Ovary (tissue), 7 donors: ENCODE measurements at regions not wholly inside any gene's neighbourhood (a gene's known extent, or its start where the extent isn't known, plus 50 kb on each side); places are given as distances from the start of the nearest gene placed in this dataset.

Source experiments
- DNase-seq, 5 donors: peaks; one replicate each; pipeline ENCODE4 v3.0.0-alpha.2; 2019 to 2020
- H3K27ac ChIP-seq, 2 donors: fragments of 200-600 bp; one replicate each; pipeline versions ENCODE4 v1.5.1 to v1.8.0; 2019 to 2022
- H3K27me3 ChIP-seq: fragments of 200-600 bp; one replicate; pipeline ENCODE4 v1.8.0; 2022
- H3K36me3 ChIP-seq: fragments of 200-600 bp; sonication (generic); one replicate; pipeline ENCODE4 v1.5.1; 2019
- H3K4me1 ChIP-seq: one replicate; pipeline ENCODE4 v1.8.1; 2013; ENCODE audit warnings: mild to moderate bottlenecking, moderate library complexity; ENCODE audit not compliant: insufficient read depth
- H3K4me3 ChIP-seq: fragments of 200-600 bp; sonication (generic); one replicate; pipeline ENCODE4 v1.5.1; 2017
- H3K9me3 ChIP-seq, 2 donors: fragments of 200-600 bp in 1 of 2; sonication (generic) in 1 of 2; one replicate each; pipeline versions ENCODE4 v1.5.1 to v1.8.1; 2013 to 2019; ENCODE audit warnings: mild to moderate bottlenecking in 1 of 2, moderate library complexity in 1 of 2
- EP300 ChIP-seq: sonication (generic); formaldehyde crosslinking; IDR thresholded peaks from one replicate; pipeline ENCODE4 v1.6.1; 2017; ENCODE audit warnings: antibody characterized with exemption
- POLR2A ChIP-seq: fragments of 450-650 bp; IDR thresholded peaks from one replicate; pipeline ENCODE4 v1.6.1; 2017; ENCODE audit warnings: antibody characterized with exemption, mild to moderate bottlenecking, moderate library complexity
- WGBS, 3 donors: extraction: QIAGEN DNeasy Blood & Tissue Kit in 1 of 3; methylation state at CpG; one replicate each; pipeline versions ENCODE4 v1.1.5 to v1.1.7; 2013 to 2017; 5-methylcytosine and 5-hydroxymethylcytosine counted together
- intact Hi-C, 4 donors: fragments of 100-400 bp; cut with DNase I; formaldehyde crosslinking; loops; one replicate each; pipeline versions ENCODE4 v1.11.0 to v1.15.1; 2022 to 2023
- TF ChIP-seq, protein P1 (sequence below), 3 donors: fragments of 450-650 bp in 2 of 3; fragments of 200-600 bp in 1 of 3; IDR thresholded peaks; one replicate each; pipeline versions ENCODE4 v1.5.1 to v1.8.0; 2016 to 2022; ENCODE audit warnings: antibody characterized with exemption in 3 of 3, mild to moderate bottlenecking in 1 of 3
- donor health status: DM: no; HTN: no; CAD: no; lungs with moderate emphysema.
- donor health status: DM: no; HTN: no; CAD: no.
- donor health status: Bipolar disorder and iron deficiency.
- donor health status: DM: no; HTN: no; CAD: no.
- donor health status: DM: yes; HTN: yes; CAD: no.

DNA sequence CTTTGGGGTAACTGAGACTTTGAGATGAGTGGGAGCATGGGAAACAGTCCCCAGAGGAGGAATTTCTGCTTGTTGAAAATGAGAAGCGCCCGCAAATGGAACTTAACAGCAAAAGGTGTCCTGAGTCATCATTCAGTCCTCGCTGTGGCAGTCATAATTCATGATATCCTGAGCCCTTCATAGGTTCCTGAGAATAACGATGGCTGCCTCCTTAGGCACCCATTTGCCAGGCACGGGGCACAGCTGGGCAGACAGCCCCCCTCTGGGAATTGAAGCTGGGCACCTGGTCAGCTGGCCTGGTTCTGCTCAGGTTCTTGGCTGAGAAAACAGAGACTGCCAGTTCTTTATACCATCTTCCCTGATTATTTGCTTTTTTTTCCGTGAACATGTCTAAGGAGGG is 69.8 kb upstream of the EGFLAM start:
- no peak overlapping the region for H3K4me3 ChIP-seq
- H3K4me1 ChIP-seq = no peaks in the 10 kb centered on the region
- no peak for DNase-seq
- no peaks in the 10 kb centered on the region for H3K27me3 ChIP-seq
- H3K9me3 ChIP-seq = no peaks in the 10 kb centered on the region
- intact Hi-C loops = loop anchor here in 1 of 4 donors (10.0 kb wide), 1 partner anchor 174 kb away; no protein-coding TSS in a partner anchor
- no peak overlapping the region for H3K27ac ChIP-seq
- TF ChIP-seq, protein P1, sequence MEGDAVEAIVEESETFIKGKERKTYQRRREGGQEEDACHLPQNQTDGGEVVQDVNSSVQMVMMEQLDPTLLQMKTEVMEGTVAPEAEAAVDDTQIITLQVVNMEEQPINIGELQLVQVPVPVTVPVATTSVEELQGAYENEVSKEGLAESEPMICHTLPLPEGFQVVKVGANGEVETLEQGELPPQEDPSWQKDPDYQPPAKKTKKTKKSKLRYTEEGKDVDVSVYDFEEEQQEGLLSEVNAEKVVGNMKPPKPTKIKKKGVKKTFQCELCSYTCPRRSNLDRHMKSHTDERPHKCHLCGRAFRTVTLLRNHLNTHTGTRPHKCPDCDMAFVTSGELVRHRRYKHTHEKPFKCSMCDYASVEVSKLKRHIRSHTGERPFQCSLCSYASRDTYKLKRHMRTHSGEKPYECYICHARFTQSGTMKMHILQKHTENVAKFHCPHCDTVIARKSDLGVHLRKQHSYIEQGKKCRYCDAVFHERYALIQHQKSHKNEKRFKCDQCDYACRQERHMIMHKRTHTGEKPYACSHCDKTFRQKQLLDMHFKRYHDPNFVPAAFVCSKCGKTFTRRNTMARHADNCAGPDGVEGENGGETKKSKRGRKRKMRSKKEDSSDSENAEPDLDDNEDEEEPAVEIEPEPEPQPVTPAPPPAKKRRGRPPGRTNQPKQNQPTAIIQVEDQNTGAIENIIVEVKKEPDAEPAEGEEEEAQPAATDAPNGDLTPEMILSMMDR (IDR thresholded peaks at IDR 0.05) = no peak
- TF ChIP-seq EP300 (no peak), POLR2A (no peak)
- no peaks in the 10 kb centered on the region for H3K36me3 ChIP-seq
- WGBS, 3 donors = 81% methylated on average over 6 of the region's 6 CpGs

DNA sequence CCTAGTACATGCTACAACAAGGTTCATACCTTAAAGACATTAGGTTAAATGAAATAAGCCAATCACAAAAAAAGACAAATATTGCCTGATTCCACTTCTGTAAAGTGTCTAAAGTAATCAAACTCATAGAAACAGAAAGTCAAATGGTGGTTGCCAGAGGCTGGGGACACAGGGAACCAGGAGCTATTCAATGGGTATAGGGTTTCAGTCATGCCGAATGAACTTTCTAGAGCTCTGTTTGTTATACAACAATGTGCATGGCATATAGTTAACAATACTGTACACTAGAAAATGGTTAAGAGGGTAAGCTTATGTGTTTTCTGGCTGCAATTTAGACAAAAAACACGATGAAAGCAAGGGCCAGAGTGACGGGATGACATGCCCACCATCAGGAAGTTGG is 70.8 kb upstream of the EGFLAM start:
- no peaks in the 10 kb centered on the region for H3K36me3 ChIP-seq
- H3K27ac ChIP-seq = no peak overlapping the region
- 92 to 93% (median 92%) methylated on average over 3 of the region's 3 CpGs for WGBS, 3 donors
- intact Hi-C loops = loop anchor here in 1 of 4 donors (10.0 kb wide), 1 partner anchor 173 kb away; no protein-coding TSS in a partner anchor
- H3K4me3 ChIP-seq = no peak overlapping the region
- H3K9me3 ChIP-seq = no peaks in the 10 kb centered on the region
- H3K27me3 ChIP-seq = no peaks in the 10 kb centered on the region
- no peak for DNase-seq
- TF ChIP-seq POLR2A (no peak), EP300 (no peak)
- TF ChIP-seq, protein P1 (IDR thresholded peaks at IDR 0.05) = no peak
- no peaks in the 10 kb centered on the region for H3K4me1 ChIP-seq

DNA sequence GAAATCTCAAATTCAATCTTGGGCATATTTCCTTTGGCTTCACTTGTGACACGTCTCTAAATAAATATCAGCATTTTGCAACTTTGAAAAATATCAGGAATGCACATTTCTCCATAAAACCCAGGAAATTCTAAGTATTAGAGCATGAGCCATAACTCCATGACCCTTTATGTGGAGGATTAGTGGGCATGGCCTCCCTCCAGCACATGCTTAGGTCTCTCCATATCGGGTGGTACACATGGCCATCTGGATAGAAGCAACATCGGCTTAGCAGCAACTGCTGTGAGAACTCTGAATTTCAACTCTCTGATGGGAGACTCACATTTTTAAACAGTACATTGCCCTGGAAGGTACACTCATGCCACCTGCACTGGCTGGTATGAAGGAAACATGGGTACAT is 73.7 kb upstream of the EGFLAM start:
- no peaks in the 10 kb centered on the region for H3K9me3 ChIP-seq
- intact Hi-C loops = loop anchor here in 1 of 4 donors (10.0 kb wide), 1 partner anchor 170 kb away; no protein-coding TSS in a partner anchor
- H3K27ac ChIP-seq = no peak overlapping the region
- H3K4me1 ChIP-seq = no peaks in the 10 kb centered on the region
- no peak for DNase-seq
- WGBS, 3 donors = 89 to 94% (median 90%) methylated on average over 3 of the region's 3 CpGs
- H3K4me3 ChIP-seq = no peak overlapping the region
- H3K27me3 ChIP-seq = no peaks in the 10 kb centered on the region
- TF ChIP-seq POLR2A = no peak
- no peak for TF ChIP-seq EP300
- TF ChIP-seq, protein P1 (IDR thresholded peaks at IDR 0.05) = no peak
- no peaks in the 10 kb centered on the region for H3K36me3 ChIP-seq

DNA sequence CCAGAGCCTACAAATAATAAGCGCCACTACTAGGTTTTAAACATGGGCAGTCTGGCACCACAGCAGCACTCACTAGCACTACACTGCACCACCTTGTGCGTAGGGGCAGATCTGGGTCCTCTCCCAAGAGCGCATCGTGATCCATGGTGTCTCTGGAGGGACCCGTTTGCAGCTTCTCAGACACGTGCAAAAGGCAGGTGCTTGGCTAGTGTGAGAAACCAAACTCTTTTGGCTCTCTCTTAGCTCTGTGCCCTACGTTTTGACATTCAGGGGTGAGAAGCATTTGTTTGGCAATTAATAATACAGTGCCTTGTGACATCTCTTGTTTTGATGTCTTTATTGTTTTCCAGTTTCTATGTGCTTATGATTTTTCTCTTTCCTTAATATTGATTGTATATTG is 75.4 kb upstream of the EGFLAM start:
- no peaks in the 10 kb centered on the region for H3K36me3 ChIP-seq
- H3K4me3 ChIP-seq = no peak overlapping the region
- TF ChIP-seq EP300 = no peak
- no peaks in the 10 kb centered on the region for H3K27me3 ChIP-seq
- H3K4me1 ChIP-seq = no peaks in the 10 kb centered on the region
- no peak overlapping the region for H3K27ac ChIP-seq
- 90 to 93% (median 91%) methylated on average over 7 of the region's 7 CpGs for WGBS, 3 donors
- DNase-seq = no peak
- H3K9me3 ChIP-seq = no peaks in the 10 kb centered on the region
- intact Hi-C loops = loop anchor here in 1 of 4 donors (10.0 kb wide), 1 partner anchor 168 kb away; no protein-coding TSS in a partner anchor

DNA sequence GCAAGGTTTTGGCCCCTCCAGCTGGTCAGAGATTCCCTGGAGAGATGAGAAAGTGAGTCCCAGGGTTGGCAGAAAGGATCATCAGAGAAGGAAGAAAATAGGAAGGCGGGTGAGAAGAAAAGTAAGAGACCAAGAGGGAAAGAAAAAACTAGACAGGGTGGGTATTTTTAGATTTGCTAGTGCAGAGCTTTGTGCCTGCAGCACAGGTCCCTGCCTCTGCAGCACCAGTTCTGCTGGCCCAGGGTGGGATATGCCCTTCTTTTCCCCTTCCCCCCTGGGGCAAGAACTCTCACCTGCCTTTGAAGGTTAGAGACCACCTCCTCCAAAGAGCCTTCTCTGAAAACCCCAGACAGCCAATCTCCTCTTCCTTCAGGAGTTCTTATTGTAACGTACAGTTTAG is 90.3 kb upstream of the EGFLAM start:
- WGBS, 3 donors = 70 to 77% (median 72%) methylated on average over 2 of the region's 2 CpGs
- Histone ChIP-seq H3K4me1 (no peaks in the 10 kb centered on the region), H3K27ac (no peak overlapping the region), H3K36me3 (no peaks in the 10 kb centered on the region), H3K27me3 (no peaks in the 10 kb centered on the region), H3K4me3 (no peak overlapping the region), H3K9me3 (no peaks in the 10 kb centered on the region)
- TF ChIP-seq POLR2A (no peak), EP300 (no peak)
- TF ChIP-seq, protein P1 (IDR thresholded peaks at IDR 0.05) = no peak
- intact Hi-C loops = no loop called here
- DNase-seq = no peak
